ENCODE measurements at regions not wholly inside any gene's neighbourhood (a gene's known extent, or its start where the extent isn't known, plus 50 kb on each side); places are given as distances from the start of the nearest gene placed in this dataset.

DNA sequence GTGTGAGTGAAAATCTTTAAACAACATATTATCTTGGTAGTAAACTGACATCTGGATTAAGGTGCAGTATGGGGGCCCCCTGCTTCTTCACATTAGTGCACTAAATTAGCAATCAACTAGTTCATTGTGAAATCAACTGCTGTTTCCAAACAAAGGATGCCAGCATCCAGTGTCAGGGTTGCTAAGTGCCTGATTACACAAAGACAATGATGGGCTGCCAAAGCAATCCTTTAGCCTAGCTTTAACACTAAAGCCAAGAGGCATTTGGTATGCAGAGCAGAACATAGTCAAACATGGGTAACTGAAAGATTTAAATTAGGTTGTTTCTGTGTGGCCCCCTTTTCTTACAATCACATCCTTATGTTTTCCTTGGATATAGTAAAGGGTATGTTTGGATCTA, 543.1 kb upstream of the SLITRK5 start:
- TF ChIP-seq, protein P1, sequence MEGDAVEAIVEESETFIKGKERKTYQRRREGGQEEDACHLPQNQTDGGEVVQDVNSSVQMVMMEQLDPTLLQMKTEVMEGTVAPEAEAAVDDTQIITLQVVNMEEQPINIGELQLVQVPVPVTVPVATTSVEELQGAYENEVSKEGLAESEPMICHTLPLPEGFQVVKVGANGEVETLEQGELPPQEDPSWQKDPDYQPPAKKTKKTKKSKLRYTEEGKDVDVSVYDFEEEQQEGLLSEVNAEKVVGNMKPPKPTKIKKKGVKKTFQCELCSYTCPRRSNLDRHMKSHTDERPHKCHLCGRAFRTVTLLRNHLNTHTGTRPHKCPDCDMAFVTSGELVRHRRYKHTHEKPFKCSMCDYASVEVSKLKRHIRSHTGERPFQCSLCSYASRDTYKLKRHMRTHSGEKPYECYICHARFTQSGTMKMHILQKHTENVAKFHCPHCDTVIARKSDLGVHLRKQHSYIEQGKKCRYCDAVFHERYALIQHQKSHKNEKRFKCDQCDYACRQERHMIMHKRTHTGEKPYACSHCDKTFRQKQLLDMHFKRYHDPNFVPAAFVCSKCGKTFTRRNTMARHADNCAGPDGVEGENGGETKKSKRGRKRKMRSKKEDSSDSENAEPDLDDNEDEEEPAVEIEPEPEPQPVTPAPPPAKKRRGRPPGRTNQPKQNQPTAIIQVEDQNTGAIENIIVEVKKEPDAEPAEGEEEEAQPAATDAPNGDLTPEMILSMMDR (conservative IDR thresholded peaks at IDR 0.05), result no peak
- TF ChIP-seq ZFX (IDR thresholded peaks at IDR 0.05), result no peak
